ENCODE measurements at regions not wholly inside any gene's neighbourhood (a gene's known extent, or its start where the extent isn't known, plus 50 kb on each side); places are given as distances from the start of the nearest gene placed in this dataset.

- DNase-seq (ENCODE audit: low read depth, low spot score) (no peak), FAIRE-seq (no peak)
- intact Hi-C loops (cut with micrococcal nuclease): loop anchor here (1.0 to 5.0 kb wide), 5 partner anchors 67 to 1606 kb away; no protein-coding TSS in a partner anchor
- Histone ChIP-seq H3K27ac (ENCODE audit: insufficient read depth, low read depth, low read length) (no peak overlapping the region), H3K9ac (replicated peaks; ENCODE audit: extremely low read depth, insufficient read depth, low read length) (no peak overlapping the region), H3K4me2 (ENCODE audit: insufficient read depth, low read length) (no peak overlapping the region), H3K79me2 (ENCODE audit: control insufficient read depth, insufficient read depth, low read length) (no peaks in the 10 kb centered on the region), H3K4me1 (ENCODE audit: control insufficient read depth, extremely low read depth, insufficient read depth, low read length) (peaks cover 27% of the 10 kb centered on the region), H4K20me1 (replicated peaks; ENCODE audit: control insufficient read depth, extremely low read depth, insufficient read depth, low read length) (no peaks in the 10 kb centered on the region), H3K9me3 (replicated peaks; ENCODE audit: control insufficient read depth, insufficient read depth, low read length) (no peaks in the 10 kb centered on the region), H2AFZ (ENCODE audit: low read depth, low read length) (no peak overlapping the region), H3K4me3 (replicated peaks in 1 of 3; ENCODE audit: insufficient read depth in 1 of 3, low read depth in 1 of 3, low read length in 3 of 3) (no peak overlapping the region), H3K27me3 (ENCODE audit: control insufficient read depth in 2 of 2, insufficient read depth in 2 of 2, low read length in 2 of 2) (peaks cover 3 to 10% of the 10 kb centered on the region in 2 experiments), H3K9me1 (replicated peaks; ENCODE audit: control insufficient read depth, extremely low read depth, insufficient read depth, low read length) (no peaks in the 10 kb centered on the region), H3K36me3 (ENCODE audit: control insufficient read depth in 2 of 2, extremely low read depth in 1 of 2, insufficient read depth in 2 of 2, low read length in 2 of 2) (no peaks in the 10 kb centered on the region)
- dilution Hi-C loops (cut with MboI; ENCODE audit: extremely low pct_ligation_motif_present, low sequenced_read_pairs): no loop called here
- TF ChIP-seq FOS (IDR thresholded peaks at IDR 0.05; ENCODE audit: borderline replicate concordance, insufficient read depth, low read length): no peak
- TF ChIP-seq CTCF (IDR thresholded peaks at IDR 0.05; ENCODE audit: extremely low read depth in 1 of 2, insufficient read depth in 1 of 2, low read depth in 1 of 2, low read length in 2 of 2): no peak
- no peak for TF ChIP-seq POLR2AphosphoS5 (IDR thresholded peaks at IDR 0.05; ENCODE audit: insufficient read depth, low read depth, low read length)
- TF ChIP-seq, protein P1, sequence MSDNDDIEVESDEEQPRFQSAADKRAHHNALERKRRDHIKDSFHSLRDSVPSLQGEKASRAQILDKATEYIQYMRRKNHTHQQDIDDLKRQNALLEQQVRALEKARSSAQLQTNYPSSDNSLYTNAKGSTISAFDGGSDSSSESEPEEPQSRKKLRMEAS (IDR thresholded peaks at IDR 0.05; ENCODE audit: insufficient read depth, insufficient read length): no peak
- TF ChIP-seq POLR2A (IDR thresholded peaks at IDR 0.05; ENCODE audit: low read depth, low read length): no peak
- no peak for TF ChIP-seq MYC (IDR thresholded peaks at IDR 0.05; ENCODE audit: low read depth, low read length)
- TF ChIP-seq EZH2 (IDR thresholded peaks at IDR 0.05; ENCODE audit: borderline replicate concordance, low read depth, low read length, severe bottlenecking): no peak
- no peak for TF ChIP-seq JUN (IDR thresholded peaks at IDR 0.05; ENCODE audit: borderline replicate concordance, insufficient read depth, insufficient read length, low read depth)
- no peak for TF ChIP-seq GATA2 (IDR thresholded peaks at IDR 0.05; ENCODE audit: insufficient read depth, insufficient read length, low read depth, low read length)
- ChIA-PET CTCF (no interaction called here), POLR2A (no interaction called here)
- BruUV-seq (replicated peaks): no TSS peak
Observed at GRCh38 chr5:123880875-123881274, 368.9 kb downstream of the CSNK1G3 start.

Data from endothelial cell of umbilical vein (primary cell).